Stimulated activated CD4-positive, alpha-beta T cell treated with anti-CD3 and anti-CD28 coated beads, Interleukin-1b, Interleukin-23, amount 100 ng/mL, for 4 hours (primary cell): ENCODE measurements at regions not wholly inside any gene's neighbourhood (a gene's known extent, or its start where the extent isn't known, plus 50 kb on each side); places are given as distances from the start of the nearest gene placed in this dataset.

Experiments
- DNase-seq, 2 donors: peaks; one replicate each; pipeline ENCODE4 v3.0.0-alpha.2; 2020; ENCODE audit warnings: low read depth in 2 of 2

DNA sequence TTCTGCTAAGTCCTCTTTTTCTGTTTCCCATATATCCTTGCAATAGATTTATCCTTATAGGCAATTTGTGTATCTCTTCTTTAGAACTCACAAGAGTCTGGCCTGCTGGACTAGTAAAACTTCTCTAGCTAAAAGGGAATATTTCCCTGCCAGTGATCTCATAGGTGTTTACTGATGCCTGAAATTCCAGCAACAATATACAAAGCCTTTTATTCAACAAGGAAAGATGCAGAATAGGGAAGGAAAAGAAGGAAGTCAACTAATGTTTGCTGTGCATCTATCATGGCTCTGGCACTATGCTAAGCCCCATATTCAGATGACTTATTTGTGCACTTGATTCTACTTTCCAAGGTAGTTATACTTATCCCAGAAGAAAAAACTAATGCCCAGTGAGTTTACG, 160.0 kb upstream of the DMRTA1 start:
- no peak for DNase-seq

DNA sequence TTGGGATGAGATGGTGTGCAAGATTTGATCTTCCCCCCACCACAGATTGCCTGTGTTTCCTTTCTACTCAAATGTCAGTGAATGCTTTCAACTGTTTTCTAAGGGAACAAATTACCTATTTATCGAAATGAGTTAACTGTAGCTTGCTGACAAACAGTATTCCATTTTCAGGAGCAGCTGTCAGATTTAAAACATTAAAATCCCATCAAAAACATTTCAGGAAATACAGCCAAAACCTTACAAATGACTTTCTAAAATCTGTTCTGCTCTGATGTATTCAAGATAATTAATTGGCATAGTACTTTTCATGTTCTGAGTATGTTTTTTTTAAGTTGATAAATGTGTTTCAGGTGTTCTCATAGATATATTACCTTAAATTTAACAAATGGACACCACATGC, 158.0 kb upstream of the DMRTA1 start:
- no peak for DNase-seq

DNA sequence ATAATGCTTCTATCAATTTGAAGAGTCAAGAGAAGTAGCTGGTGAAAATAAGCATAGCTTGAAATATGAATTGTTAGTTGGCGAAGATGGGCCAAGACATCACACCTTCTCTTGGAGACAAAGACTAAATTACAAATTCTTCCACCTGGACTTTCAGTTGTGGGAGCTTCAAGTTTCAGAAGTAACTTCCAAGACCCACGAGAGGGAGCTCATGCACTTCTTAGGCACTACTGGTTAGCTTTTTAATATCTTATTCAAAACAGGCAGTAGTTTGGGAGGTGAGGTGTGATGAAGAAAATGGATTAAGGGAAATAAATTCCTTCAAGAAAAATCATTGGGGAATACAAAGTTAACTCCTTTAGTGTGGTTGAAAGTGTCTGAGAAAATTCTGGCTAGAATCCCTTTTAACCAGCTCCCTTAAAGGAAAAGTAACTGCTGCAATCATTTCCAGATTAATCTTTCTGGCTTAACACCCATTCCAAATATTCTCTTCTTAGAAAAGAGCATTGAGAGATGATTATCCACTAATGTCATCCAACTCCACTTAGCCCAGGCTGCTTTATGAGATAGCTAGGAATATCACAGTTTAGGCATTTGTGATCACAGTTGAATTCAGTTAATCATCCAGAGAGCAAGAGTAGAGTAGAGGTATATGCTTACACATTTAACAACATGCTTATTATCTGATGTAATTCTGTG, 139.5 kb upstream of the DMRTA1 start:
- no peak for DNase-seq

DNA sequence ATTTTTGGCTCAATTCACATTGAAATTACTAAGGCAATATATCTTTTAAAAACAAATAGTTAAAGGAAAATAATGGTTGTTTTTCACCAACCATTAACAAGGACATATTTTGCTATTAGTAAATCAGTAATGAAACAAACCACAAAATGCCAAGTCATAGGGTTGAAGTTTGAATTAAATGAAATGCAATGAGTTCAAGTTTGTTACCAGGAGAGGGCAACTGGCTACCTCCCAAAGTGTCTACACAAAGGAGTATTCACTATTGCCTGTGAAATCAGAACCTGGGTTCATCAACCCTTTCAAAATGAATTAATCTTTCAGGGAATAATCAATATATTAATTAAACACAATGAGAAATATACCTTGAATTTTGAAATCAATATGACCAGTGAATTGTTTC, 138.4 kb upstream of the DMRTA1 start:
- no peak for DNase-seq

DNA sequence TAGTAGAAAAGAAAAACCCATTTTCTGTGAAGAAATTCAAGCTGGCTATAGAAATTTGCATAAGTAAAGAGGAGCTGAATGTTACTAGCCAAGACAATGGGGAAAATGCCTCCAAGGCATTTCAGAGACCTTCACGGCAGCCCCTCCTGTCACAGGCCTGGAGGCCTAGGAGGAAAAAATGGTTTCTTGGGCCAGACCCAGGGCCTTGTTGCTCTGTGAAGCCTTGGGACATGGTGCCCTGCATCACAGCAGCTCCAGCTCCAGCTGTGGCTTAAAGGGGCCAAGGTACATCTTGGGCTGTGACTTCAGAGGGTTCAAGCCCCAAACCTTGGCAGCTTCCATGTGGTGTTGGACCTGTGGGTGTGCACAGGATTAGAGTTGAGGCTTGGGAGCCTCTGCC, 130.0 kb upstream of the DMRTA1 start:
- DNase-seq, result no peak

DNA sequence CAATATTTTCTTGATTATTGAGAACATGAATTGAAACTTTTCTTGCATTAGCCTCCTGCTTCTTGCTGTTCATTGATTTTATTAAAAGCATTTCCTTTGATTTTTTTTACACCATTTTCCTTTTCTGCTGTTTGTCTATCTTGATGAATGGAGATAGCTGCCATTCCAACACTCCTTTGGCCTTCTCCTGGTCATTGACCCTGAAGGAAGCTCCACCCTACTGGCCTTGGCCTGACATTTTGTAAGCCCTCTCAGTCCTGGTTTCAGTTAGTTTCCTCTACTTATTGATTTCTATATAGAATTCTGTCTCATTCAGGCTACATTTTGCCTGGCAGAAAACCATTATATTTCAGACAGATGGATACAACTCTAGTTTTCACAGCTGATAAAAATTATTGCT, 115.1 kb upstream of the DMRTA1 start:
- DNase-seq, result no peak

DNA sequence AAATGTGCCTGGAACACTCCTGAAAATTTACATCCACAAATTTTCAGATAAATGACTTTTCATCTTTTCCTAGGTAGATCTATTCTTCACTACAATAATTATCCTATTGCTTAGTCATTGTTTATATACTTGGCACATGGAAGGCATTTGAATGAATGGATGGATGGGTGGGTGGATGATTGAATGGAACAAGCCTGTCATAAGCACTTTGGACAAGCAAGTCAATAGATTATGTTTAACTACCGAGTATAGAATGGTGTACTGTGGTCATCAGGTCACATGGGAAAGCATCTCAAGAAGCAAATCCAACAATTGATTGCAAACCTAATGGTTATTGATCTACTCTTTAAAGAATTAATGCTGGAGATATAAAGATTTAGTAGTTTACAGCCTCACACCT, 114.4 kb upstream of the DMRTA1 start:
- DNase-seq, result no peak

DNA sequence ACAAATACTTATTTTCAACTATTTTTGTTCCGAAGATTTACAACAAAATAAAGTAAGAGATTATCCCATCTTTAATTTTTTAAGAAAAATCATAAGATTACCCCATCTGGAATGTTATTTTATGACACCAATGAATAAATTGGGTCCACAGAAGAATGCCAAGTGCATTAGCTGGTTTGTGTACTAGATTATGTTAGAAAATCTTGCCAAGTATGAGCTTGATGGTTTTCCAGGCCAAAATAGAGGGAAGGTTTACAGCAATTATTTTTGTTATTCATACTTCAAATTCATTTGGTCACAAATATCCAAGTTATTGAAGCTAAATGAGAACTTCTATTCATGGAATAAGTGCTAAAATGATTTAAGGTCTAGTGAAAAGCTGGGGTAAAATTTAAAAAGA, 109.4 kb upstream of the DMRTA1 start:
- no peak for DNase-seq

DNA sequence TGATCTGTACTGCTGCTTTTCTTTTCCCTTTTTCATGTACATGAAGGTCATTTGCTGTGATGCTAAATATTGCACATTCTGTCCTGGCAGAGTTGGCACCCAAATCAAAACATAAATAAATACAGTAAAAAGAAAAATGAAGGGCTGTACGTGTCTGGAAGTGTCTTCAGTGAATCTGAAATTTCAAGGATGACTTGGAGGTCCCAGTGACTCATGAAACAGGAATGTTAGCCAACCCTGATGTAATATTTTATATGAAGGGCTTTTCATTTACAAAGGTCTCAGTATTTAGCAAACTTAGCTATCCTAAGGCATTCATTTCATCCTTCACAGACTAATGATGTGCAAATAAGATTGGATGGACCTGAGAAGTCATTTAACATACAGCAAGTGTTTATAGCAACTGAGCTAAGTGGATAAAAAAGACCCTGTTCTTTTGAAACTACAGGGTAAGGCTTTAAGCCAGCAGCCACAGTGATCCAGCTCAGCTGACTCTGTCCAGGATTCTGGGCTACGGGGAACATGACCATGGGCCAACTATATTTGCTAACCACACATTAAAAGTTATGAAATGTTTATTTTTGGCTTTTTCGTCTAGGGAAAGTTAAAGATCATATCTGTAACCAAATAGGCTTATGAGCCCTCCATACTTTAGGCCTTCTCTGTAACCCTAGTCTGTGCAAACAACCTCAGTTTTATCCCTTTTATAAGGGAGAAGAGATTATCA, 104.0 kb upstream of the DMRTA1 start:
- no peak for DNase-seq

DNA sequence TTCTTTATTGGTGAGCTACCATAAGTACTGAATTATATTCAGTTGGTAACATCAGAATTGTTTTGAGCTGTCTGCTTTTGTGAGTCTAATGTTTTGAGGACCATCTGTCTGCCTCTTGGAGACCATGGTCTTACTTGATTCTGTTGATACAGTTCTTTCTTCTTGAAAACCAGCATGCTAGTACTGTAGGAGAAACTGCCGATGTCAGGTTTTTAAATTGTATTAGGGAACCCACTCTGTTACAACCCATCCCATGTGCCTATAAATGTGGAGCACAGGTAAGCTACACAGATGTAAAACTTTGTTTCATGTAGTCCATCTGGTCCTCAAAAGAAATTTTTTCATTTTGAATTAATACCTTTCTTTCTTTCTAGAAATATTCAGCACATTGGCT, 103.4 kb upstream of the DMRTA1 start:
- no peak for DNase-seq

DNA sequence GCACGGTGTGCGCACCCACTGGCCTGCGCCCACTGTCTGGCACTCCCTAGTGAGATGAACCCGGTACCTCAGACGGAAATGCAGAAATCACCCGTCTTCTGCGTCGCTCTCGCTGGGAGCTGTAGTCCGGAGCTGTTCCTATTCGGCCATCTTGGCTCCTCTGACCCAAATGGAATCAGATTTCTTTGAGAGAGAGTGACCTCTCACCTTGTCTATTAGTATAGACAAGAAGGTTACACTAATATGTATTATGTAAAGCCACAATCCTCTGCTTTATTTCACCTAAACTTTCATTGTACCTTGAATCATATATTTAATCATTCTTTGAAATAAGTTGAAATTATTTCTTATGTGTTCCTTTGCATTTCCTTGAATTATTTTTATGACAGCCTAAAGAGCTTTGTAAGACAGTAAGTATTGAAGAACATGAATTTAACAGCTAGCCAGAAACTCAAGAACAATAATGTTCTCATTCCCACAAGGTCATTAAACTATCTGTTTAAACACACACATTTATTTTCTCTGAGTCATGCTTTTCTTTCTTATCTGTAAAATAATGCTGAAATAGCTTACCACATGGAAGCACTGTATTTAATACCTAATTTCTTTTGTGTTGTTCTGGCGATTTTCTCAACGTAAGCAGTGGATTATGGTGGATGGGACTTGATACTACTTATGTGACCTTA, 91.8 kb upstream of the DMRTA1 start:
- DNase-seq, result no peak

DNA sequence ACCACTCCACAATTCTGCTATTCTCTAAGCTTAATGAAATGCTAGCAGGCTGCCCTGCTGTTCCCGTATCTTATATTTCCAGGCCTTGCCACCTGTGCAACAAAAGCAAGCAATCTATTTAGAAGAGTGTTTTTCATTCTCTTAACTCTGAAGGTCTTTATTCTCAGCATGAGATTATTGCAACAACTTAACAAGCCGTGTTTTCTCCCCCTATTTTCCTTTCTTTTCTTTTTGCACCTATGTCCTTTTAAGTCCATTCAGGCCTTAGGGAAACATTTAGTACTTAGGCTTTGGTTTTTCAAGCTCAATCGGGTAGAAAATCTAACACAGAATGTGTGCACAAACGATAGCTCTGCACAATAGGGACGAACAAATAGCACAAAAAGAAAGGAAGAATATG, 89.6 kb upstream of the DMRTA1 start:
- DNase-seq, result no peak

DNA sequence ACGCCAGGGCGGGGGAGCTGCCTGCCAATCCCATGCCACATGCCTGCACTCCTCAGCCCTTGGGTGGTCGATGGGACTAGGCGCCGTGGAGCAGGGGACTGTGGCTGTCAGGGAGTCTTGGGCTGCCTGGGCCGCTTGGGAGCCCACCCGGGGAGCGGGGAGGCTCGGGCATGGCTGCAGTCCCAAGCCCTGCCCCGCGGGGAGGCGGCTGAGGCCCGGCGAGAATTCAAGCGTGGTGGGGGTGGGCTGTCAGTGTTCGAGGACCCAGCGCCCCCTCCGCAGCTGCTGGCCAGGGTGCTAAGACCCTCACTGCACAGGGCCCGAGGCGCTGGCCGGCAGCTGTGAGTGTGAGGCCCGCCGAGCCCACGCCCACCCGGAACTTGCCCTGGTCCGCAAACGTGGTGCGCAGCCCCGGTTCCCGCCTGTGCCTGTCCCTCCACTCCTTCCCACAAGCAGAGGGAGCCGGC, 83.2 kb upstream of the DMRTA1 start:
- DNase-seq, result no peak

DNA sequence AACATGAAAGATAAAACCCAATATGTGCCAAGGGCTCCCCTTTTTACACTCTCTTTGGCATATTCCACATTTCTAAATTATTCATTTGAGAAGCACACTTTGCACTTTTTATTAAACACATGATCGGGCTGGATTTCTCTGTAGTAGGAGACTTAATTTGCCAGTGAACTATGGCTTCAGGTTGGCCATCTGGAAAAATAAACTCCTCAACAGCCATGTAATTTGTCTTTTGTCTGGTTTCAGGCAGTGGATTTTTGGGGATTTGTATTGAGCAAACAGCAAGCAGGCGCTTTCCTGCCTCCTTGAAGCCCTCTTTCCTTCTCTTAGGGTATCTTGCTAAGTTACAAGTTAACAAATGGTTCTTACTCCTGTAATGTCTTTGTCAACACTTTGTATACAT, 73.0 kb upstream of the DMRTA1 start:
- no peak for DNase-seq

DNA sequence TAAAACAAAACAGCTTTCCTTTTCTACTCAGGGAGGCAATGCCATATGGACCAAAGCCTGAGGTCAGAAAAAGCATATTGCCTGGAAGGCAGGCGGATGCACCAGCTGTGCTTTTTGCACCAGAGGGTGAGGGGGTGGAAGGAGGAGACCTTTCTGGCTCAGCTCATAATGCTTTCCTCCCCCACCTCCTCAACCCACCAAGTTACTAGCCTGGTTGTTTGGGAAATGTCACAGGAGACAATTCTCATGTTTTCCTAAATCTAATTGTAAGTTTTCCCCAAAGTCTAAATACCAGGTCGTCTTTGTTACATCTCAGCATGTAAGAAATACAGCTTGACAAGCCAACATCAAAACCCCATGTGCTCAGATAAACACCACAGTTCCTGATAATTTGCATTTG, 72.6 kb upstream of the DMRTA1 start:
- DNase-seq, result no peak

DNA sequence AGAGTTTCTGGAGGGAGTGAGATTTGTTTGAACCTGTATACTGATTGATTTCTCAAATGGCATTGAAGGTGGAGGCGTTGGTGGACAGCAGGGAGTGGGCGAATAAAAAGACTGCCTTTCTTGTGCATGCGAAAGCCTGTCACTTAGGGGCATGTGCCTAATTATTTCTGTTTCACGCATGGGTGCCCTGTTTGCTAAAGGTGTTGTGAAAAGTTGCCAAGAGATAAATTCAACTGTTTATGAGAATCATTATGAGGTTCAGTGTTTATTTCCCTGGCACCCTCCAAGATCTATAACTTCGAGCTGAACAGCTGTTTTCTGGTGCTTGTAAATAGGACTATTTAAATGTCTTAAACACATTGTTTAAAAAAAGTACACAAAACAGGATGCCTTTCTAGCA, 67.4 kb upstream of the DMRTA1 start:
- no peak for DNase-seq

DNA sequence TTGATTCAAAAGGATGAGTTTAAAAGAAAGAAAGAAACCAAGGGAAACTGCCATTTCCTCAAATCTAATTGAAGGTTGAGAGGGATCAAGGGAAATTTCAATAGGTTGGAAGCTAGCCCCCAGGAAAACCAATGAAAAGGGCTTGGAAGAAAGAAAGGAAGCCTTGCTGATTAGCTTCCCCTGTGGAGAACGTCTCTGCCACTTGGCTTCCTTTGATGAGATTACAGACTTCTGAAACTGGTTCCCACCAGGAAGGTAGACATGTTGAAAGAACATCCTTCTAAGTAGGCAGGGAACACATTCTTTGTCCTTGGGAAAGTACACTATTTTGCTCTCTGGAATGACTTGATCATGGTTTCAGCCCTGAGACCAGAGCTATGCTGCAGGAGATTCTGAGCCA, 65.5 kb upstream of the DMRTA1 start:
- DNase-seq, result no peak

DNA sequence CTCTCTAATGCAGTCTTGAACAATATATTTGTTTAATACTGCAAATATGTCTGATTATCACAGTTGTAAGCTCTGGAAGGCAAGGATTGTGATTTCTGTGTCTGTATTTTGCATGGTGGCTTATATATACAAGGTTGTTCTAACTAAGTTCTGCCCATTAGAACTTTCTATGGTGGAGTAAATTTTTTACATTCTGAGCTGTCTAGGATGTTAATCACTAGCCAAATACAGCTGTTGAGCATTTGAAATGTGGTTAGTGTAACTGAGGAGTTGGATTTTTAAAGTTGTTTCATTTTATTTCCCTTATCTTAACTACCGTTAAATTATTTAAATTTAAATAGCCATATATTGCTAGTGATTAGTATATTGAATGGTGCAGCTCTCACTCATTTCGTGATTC, 64.3 kb upstream of the DMRTA1 start:
- DNase-seq, result no peak

DNA sequence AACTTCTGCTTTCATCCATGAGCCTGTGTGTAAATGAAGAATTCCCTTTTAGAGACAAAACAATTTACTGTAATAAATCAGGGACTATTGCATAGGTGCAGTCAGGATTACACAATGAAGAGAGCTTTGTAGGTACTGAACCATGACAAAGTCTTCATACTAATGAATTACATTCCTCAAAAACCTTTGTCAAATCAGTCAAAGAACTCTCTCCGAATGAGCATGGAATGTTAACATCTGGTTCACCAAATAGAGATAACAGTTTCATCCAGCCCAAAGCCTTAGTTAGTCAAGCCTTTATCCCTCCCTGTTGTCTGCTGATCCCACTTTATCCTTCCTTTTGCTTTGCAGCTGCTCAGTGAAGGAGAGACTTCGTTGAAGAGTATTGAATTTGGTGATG, 62.9 kb upstream of the DMRTA1 start:
- no peak for DNase-seq

DNA sequence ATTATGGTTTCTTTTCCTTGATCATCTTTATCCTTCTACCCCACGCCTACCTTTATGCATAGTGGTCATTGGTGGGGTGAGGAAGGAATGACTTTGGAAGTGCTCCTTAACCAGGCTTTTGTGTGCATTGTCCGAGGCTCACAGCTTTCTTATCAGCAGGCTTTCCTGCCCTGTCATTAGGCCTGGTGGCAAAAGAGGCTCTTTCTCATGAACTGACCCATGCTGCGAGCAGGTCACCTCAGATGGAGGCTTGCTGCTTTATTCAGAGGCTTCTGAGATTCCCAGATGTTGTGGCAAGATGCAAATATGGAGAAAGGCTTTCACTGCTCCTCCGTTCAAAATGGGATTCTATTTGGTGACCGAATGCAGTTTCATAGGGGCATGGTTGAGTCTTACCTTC, 57.4 kb upstream of the DMRTA1 start:
- no peak for DNase-seq

DNA sequence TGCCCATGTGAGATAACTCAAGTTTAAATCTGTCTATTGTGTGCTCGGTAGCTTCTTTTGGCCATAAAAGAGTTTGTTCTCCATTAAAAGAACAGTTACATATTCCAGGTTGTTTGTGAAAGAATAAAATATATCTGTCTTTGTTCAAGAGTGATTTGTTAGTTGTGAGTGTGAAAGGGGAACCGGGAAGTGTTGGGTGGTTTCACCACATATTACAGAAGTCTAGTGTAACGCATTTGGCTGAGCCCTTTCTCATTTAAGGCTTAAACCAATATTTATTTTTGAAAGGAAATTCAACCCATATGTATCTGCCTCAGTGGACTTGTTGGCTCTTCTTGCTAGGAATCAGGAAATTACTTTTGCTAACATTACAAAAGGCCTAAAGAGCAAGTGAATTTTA, 54.1 kb upstream of the DMRTA1 start:
- DNase-seq, result no peak

DNA sequence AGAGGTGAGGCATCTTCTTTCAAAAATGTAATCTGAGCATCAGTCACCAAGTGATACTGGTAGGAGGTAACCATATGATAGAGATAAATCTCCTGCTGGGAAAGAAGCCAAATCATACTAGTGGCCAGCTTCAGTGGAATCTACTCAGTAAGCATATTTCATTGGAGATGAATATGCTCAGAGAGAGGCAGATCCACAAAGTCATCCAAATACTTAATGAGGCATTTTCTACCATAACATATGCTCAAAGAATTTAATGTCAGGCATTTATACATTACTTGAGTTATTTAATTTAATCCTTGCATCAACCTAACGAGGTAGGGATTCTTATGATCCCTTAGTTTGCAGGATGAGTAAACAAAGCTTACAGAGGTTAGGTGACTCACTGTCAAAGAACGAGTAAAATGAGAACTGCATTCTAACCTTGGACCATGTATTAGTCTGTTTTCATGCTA, 50.9 kb upstream of the DMRTA1 start:
- no peak for DNase-seq
